Upper lobe of left lung (tissue), 4 donors: ENCODE measurements at regions not wholly inside any gene's neighbourhood (a gene's known extent, or its start where the extent isn't known, plus 50 kb on each side); places are given as distances from the start of the nearest gene placed in this dataset.

Experiments
- CTCF ChIP-seq, 6 experiments: fragments of 450-650 bp in 4 of 6; fragments of 200-600 bp in 2 of 6; sonication (generic) in 2 of 6; IDR thresholded peaks; one replicate each; pipeline ENCODE4 v1.5.1; 2016 to 2019; ENCODE audit warnings: antibody characterized with exemption in 6 of 6
- POLR2A ChIP-seq, 4 donors: fragments of 450-650 bp; IDR thresholded peaks; one replicate each; pipeline ENCODE4 v1.5.1; 2016 to 2017; ENCODE audit warnings: antibody characterized with exemption in 4 of 4, mild to moderate bottlenecking in 2 of 4

- TF ChIP-seq CTCF (IDR thresholded peaks at IDR 0.05) (no peak), POLR2A (IDR thresholded peaks at IDR 0.05) (no peak)
Measured at GRCh38 chr1:115225993-115226685, 111.9 kb downstream of the NGF start.
